Left forelimb (tissue), 1 donor: ENCODE measurements at regions not wholly inside any gene's neighbourhood (a gene's known extent, or its start where the extent isn't known, plus 50 kb on each side); places are given as distances from the start of the nearest gene placed in this dataset.
"Not testable (repeated sequence)": the region's sequence is repeated elsewhere in the genome, so short reads cannot be mapped to it uniquely, and the experiment has no call there.

Source experiments
- DNase-seq: peaks from one replicate; pipeline ENCODE4 v3.0.0-alpha.2; 2018; ENCODE audit warnings: low spot score

GRCh38 chr3:13137941-13138832, 65.0 kb upstream of the IQSEC1 start:
- peak; percentile 59 for DNase-seq

DNA sequence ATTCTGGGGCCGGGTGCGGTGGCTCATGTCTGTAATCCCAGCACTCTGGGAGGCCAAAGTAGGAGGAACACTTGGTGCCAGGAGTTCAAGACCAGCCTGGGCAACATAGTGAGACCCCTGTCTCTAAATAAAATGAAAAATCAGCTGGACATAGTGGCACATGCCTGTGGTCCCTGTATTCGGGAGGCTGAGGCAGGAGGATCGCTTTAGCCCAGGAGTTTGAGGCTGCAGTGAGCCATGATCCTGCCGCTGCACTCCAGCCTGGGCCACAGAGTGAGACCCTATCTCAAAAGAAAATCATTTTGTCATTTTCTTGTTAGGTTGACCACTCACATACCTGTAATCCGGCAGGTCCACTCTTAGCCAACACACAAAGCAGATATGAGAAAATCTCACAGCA, 63.6 kb upstream of the IQSEC1 start:
- not testable (repeated sequence) for DNase-seq

DNA sequence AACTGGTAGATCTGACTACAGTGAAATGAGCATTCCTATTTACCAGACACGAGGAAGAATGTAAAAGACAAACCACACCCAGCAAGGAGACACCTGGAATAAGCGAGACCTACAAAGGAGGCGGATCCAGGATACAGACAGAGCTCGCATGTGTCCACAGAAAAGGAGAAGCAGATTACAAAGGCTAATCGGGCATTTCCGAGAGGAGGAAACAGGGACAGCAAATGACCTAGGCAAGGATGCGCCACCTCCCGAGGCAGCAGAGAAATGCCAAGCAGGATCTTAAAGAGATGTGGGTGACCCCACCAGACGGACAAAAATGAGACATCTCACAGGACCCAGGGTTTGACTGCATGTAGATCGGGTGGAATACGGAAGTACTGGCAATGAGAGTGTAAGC, 63.2 kb upstream of the IQSEC1 start:
- no peak for DNase-seq

DNA sequence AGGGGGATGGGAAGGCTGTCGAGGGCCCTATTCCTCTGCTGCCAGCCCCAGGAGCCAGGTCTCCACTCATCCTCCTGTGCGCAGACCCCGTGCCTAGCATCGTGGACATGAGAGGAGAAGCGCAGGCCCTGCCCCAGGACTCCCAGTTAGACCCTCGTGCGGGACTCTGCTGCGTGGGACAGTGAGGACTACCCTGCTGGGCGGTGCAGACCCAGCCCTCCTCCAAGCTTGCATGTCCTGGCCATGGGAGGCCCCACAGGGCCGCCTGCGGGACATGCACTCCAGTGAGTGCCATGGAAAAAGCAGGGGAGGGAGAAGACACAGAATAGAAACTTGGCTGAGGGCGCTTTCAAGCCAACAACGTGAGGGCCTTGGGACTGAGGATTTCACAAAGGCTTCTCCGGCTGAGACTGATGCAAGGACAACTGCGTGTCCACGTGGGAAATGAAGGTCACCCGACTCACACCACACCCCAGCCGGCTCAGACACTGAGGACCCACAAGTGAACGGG, 62.6 kb upstream of the IQSEC1 start:
- DNase-seq = peak; percentile 33

- DNase-seq = peak; percentile 36
Observed at GRCh38 chr3:13135251-13135810, 62.1 kb upstream of the IQSEC1 start.

DNA sequence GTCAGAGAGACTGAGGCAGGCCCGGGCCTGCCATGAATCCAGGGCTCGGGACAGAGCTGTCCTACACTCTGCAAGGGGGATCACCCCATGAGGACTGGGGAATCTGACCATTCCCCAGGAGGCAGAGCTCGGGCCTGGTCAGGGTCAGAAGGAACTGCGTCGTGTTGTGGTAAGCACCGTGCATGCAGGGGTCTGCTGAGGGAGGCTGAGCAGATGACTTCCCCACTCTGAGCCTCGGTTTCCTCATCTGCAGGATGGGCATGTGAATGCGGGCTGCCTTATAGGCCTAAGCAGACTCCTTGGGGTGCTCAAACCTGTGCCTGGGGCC, 61.6 kb upstream of the IQSEC1 start:
- DNase-seq = no peak

DNA sequence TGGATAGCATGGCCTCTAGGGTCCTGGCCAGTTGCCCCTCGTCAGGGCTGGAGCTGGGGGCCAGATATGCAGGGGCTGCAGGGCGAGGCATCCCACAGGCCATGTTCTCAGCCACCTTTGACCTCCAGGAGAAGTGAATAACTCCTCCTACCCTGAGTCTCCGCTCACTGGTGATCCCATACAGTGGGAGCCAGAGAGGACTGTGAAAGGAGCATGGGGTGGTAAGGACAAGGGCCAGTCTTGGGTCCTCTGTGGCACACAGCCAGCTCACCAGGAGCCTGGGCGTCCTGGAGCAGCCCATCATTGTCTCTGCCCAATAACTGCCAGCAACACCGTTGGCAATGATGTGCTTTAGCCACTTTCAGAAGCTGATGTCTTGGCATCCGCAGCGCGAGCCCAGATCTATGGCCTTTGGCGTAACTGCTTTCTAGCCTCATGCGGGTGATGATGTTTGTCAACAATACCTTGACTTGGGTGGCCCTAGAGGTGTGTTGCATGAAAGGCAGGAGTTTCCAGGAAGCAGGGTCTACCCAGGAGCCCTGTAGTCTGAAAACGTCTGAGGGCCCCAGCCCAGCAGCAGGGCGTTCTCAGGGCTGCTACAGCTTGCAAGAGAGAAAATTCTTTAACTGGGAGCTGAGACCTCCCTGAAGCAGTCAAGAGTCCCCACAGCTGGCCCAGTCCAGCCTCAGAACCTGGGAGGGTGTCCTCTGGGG, 61.1 kb upstream of the IQSEC1 start:
- peak; percentile 41 for DNase-seq

DNA sequence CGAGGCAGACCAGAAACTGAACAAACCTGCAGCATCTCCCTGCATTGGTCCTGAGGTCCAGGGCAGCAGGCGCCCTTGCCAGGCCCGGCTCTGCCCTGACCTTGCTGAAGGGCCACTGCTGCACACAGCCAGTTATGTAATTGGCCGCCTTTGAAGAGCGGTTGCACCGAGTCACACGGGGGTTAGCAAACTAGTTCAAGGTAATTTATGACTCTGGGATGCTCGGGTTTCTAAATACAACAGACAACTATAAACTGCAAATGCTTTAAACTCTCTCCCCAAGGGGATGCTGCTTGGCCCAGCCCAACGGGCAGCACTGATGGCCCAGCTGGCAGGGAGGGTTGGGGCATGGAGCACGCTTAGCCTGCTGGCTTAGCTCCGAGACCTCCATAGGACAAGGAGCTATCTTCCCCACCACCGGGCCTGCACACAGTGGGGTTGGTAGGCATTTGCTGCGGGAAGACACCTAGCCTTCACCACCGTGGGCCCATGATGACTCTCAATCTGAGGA, 60.3 kb upstream of the IQSEC1 start:
- peak; percentile 47 for DNase-seq

DNA sequence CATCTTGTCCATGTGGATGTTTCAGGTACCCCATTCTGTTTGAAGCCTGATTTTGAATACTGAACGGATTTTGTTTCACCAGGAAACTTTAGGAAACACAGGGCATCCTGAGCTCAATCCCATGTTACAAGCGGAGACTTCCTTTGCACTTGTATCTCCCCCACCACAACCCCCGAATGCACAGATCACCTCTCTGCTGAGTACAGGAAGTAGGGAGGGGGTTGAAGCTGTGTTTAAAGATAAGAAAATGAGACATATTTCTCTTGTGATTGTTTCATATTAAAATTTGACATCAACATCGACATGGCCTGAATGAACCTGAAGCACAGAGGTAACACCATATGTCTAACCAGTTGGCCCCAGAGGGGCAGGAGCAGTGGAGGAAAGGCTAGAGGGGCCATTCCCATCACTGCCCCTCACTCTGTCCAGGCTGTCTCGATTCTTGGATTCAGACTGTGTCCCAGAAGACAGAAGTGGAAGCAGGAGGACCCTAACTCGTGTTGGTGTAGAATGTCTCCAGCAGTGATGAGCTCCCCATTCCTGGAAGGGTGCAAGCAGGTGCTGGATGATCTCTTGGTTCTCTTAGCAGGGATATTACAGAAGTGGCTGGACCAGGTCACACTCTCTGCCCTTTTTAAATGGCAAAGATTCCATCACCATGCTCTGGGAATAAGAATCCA, 59.6 kb upstream of the IQSEC1 start:
- no peak for DNase-seq

- peak; percentile 26 for DNase-seq
Observed at GRCh38 chr3:13132281-13132680, 59.1 kb upstream of the IQSEC1 start.

DNA sequence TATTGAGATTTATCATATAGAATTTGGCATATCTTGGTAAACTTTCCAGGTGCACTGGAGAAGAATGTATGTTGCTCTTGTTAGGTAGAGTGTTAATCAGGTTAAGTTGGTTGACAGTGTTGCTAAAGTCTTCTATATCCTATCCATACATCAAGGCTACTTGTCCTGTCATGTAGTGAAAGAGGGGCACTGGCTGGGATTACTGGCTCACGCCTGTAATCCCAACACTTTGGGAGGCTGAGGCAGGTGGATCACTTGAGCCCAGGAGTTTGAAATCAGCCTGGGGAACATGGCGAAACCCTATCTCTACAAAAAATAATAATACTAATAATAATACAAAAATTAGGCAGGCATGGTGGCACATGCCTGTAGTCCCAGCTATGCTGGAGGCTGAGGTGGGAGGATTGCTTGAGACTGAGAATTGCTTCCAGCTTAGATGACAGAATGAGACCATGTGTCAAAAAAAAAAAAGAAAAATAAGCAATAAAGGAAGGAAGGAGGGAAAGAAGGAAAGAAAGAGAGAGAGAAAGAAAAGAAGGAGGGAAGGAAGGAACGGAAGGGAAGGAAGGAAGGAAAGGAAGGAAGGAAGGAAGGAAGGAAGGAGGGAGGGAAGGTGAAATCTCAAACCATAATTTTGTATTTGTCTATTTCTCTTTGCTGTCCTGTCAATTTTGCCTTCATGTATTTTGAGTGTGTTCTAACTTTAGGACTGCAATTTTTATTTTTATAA, 57.4 kb upstream of the IQSEC1 start:
- DNase-seq = no peak

DNA sequence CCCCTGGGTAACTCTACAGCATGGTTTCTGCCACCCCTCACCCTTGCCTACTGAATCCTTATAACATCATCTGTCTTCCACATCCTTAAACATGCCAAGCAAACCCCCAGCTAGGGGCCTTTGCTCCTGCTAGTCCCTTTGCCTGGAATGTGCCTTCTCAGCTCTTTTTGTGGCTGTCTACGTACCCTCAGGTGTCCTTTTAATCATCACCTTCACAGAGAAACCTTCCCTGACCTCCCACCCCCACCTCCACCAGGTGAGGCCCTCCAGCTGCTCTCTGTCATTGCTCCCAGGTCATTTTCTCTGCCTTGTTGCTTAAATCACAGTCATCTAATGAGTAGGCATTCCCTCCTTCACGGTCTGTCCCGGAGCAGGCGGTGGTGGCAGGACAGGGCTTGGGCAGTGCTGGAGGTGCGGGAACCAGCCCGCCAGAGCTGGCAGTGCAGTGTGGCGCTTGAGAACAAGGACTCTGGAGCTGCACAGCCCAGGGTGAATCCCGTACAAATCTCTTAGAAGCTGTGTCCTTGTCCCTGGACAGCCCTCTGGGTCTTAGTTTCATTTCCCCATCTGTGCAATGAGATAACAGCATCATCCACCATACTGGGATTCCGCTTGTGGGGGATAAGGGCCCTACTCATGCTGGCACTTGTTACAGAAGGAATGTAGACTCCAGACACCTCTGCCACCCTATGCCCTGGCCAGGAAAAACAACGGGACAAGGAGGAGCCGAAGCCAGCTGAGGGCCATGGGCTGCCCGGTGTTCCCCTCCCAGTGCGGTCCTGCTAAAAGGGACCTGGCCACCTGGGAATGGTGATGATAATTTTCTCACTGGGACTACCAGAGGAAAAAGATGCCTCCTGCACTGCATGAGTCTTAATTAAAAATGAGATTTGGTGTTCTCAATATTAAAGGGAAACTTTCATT, 52.1 kb upstream of the IQSEC1 start:
- DNase-seq = peak; percentile 52

- peak; percentile 52 for DNase-seq
Observed at GRCh38 chr3:13124631-13125030, 51.4 kb upstream of the IQSEC1 start.

DNA sequence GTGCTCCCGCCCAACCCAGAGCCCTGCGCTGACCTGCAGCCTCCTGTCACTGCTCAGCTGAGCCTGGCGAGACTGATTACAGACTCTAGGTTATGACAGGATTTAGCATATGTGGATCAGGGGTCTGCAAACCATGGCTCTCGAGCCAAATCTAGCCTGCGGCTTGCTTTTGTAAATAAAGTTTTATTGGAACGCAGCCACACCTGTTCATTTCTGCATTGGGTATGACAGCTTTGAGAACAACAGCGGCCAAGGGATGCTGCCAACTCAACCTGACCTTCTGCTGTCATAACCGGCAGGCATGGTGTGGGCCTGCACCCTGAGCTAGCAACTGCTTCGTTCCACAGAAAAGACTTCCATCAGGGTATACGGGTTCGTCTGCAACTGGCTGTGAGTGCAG, 50.5 kb upstream of the IQSEC1 start:
- DNase-seq = peak; percentile 37

GRCh38 chr3:13123013-13123654, 49.9 kb upstream of the IQSEC1 start:
- DNase-seq = no peak
